ENCODE measurements at regions not wholly inside any gene's neighbourhood (a gene's known extent, or its start where the extent isn't known, plus 50 kb on each side); places are given as distances from the start of the nearest gene placed in this dataset.
A peak's percentile ranks its signal among the peaks of the same experiment; 100 is the strongest.

DNA sequence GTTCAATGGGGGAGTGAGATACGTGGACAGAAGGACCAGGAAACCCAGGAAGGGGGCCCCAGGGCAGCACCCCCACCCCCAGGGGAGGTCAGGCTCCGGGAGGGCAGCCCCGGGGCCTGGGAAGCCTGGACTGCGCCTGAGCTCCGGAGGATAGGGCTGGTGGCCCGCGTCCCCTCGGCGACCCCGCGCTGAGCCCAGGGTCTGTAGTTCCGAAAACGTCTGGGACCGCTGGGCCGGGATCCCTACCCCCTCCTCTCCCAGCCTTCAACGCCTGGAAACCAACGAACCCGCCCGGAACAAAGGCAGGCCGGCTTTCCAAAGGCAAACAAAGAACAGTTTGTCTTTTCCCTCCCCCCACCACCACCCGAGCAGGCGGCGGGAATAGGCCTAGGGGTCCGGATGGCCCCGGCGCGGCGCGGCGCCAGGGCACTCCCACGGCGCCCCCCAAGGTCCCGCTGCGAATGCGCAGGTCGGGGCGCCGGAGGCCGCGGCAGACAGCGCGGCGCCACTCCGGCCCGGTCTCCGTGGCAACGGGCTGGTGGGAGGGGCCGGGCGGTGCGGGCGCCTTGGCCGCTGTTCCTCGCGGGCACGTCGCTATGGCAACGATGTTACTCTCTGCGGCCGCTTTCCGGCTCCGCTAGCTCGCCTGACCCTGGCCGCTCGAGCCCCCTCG lies 58.5 kb downstream of the IGLL1 start (continued):
- TF ChIP-seq, protein P1, sequence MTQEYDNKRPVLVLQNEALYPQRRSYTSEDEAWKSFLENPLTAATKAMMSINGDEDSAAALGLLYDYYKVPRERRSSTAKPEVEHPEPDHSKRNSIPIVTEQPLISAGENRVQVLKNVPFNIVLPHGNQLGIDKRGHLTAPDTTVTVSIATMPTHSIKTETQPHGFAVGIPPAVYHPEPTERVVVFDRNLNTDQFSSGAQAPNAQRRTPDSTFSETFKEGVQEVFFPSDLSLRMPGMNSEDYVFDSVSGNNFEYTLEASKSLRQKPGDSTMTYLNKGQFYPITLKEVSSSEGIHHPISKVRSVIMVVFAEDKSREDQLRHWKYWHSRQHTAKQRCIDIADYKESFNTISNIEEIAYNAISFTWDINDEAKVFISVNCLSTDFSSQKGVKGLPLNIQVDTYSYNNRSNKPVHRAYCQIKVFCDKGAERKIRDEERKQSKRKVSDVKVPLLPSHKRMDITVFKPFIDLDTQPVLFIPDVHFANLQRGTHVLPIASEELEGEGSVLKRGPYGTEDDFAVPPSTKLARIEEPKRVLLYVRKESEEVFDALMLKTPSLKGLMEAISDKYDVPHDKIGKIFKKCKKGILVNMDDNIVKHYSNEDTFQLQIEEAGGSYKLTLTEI (CRISPR knock-in tag; conservative IDR thresholded peaks at IDR 0.05), result no peak
- no peak for TF ChIP-seq HCFC1 (IDR thresholded peaks at IDR 0.05; ENCODE audit: low read depth, low read length)
- no peak for TF ChIP-seq JDP2 (CRISPR knock-in tag; IDR thresholded peaks at IDR 0.05; ENCODE audit: borderline replicate concordance)
- TF ChIP-seq MTA3 (CRISPR knock-in tag; IDR thresholded peaks at IDR 0.05), result no peak
- TF ChIP-seq, protein P2, sequence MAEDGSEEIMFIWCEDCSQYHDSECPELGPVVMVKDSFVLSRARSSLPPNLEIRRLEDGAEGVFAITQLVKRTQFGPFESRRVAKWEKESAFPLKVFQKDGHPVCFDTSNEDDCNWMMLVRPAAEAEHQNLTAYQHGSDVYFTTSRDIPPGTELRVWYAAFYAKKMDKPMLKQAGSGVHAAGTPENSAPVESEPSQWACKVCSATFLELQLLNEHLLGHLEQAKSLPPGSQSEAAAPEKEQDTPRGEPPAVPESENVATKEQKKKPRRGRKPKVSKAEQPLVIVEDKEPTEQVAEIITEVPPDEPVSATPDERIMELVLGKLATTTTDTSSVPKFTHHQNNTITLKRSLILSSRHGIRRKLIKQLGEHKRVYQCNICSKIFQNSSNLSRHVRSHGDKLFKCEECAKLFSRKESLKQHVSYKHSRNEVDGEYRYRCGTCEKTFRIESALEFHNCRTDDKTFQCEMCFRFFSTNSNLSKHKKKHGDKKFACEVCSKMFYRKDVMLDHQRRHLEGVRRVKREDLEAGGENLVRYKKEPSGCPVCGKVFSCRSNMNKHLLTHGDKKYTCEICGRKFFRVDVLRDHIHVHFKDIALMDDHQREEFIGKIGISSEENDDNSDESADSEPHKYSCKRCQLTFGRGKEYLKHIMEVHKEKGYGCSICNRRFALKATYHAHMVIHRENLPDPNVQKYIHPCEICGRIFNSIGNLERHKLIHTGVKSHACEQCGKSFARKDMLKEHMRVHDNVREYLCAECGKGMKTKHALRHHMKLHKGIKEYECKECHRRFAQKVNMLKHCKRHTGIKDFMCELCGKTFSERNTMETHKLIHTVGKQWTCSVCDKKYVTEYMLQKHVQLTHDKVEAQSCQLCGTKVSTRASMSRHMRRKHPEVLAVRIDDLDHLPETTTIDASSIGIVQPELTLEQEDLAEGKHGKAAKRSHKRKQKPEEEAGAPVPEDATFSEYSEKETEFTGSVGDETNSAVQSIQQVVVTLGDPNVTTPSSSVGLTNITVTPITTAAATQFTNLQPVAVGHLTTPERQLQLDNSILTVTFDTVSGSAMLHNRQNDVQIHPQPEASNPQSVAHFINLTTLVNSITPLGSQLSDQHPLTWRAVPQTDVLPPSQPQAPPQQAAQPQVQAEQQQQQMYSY (CRISPR knock-in tag; IDR thresholded peaks at IDR 0.05), result no peak
- TF ChIP-seq, protein P3, sequence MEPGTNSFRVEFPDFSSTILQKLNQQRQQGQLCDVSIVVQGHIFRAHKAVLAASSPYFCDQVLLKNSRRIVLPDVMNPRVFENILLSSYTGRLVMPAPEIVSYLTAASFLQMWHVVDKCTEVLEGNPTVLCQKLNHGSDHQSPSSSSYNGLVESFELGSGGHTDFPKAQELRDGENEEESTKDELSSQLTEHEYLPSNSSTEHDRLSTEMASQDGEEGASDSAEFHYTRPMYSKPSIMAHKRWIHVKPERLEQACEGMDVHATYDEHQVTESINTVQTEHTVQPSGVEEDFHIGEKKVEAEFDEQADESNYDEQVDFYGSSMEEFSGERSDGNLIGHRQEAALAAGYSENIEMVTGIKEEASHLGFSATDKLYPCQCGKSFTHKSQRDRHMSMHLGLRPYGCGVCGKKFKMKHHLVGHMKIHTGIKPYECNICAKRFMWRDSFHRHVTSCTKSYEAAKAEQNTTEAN (CRISPR knock-in tag; conservative IDR thresholded peaks at IDR 0.05), result no peak; the same call in 1 of the 2 replicates
- TF ChIP-seq MXD3 (CRISPR knock-in tag; IDR thresholded peaks at IDR 0.05), result peak; percentile 4; the same call in 1 of the 2 replicates
- no peak for TF ChIP-seq ZNF839 (CRISPR knock-in tag; IDR thresholded peaks at IDR 0.05; ENCODE audit: borderline replicate concordance)
- TF ChIP-seq SOX13 (IDR thresholded peaks at IDR 0.05), result peak; percentile 68; the same call in 1 of the 2 replicates
- TF ChIP-seq SOX13 (CRISPR knock-in tag; conservative IDR thresholded peaks at IDR 0.05 in 1 of 2, IDR thresholded peaks at IDR 0.05 in 1 of 2), result peak in 1 of 2 experiments; percentile 91; a peak in 2 of 4 replicates
- TF ChIP-seq ZBTB21 (CRISPR knock-in tag; IDR thresholded peaks at IDR 0.05), result no peak
- no peak for TF ChIP-seq ZMAT5 (CRISPR knock-in tag; IDR thresholded peaks at IDR 0.05; ENCODE audit: borderline replicate concordance, low read depth)
- no peak for TF ChIP-seq ZNF572 (CRISPR knock-in tag; IDR thresholded peaks at IDR 0.05)
- 0 out of 2 replicates have a peak, but pooled peaks have one; percentile 28 for TF ChIP-seq HNRNPL (IDR thresholded peaks at IDR 0.05; ENCODE audit: low read depth, low read length)
- no peak for TF ChIP-seq GATAD1 (CRISPR knock-in tag; IDR thresholded peaks at IDR 0.05)
- TF ChIP-seq MEIS2 (CRISPR knock-in tag; IDR thresholded peaks at IDR 0.05), result peak; percentile 90
- TF ChIP-seq ZNF563 (CRISPR knock-in tag; IDR thresholded peaks at IDR 0.05), result peak; percentile 78
- no peak for TF ChIP-seq LCORL (IDR thresholded peaks at IDR 0.05)
- peak; percentile 97 for TF ChIP-seq LCORL (CRISPR knock-in tag; IDR thresholded peaks at IDR 0.05)
- peak; percentile 69; the same call in 1 of the 2 replicates for TF ChIP-seq ZNF790 (CRISPR knock-in tag; IDR thresholded peaks at IDR 0.05; ENCODE audit: borderline replicate concordance)
- TF ChIP-seq NRL (CRISPR knock-in tag; IDR thresholded peaks at IDR 0.05; ENCODE audit: borderline replicate concordance), result peak; percentile 28; the same call in 1 of the 2 replicates
- TF ChIP-seq ZBTB42 (CRISPR knock-in tag; IDR thresholded peaks at IDR 0.05), result no peak
